ENCODE measurements at regions not wholly inside any gene's neighbourhood (a gene's known extent, or its start where the extent isn't known, plus 50 kb on each side); places are given as distances from the start of the nearest gene placed in this dataset.

DNA sequence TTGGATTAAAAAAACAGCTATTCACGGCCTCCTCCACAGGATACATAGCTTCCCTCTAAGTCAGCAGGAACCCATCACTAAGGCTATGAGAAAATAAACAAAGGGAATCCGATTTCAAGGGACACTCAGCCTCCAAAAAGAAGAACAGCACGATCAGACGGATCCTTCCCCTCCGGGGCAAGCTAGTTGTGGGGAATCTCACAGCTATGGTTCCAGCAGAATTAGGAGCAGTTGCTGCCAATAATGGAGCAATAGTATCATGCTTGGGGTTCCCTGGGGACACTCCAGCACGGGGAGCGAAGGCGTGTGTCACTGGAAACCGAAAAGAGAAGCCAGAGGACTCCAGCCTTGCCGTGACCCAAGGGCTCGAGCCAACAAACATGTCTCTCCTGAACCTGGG is 163.1 kb downstream of the TTC32 start:
- H3K27me3 ChIP-seq (ENCODE audit: control insufficient read depth in 3 of 3, insufficient read depth in 3 of 3, low read length in 3 of 3): no peaks in the 10 kb centered on the region
- H3K36me3 ChIP-seq (ENCODE audit: control insufficient read depth in 3 of 3, insufficient read depth in 2 of 3, low read depth in 1 of 3, low read length in 3 of 3): no peaks in the 10 kb centered on the region
- no peak overlapping the region for H3K4me3 ChIP-seq (ENCODE audit: low read depth in 1 of 3, low read length in 3 of 3)
- H3K9me3 ChIP-seq (ENCODE audit: control insufficient read depth in 2 of 2, insufficient read depth in 1 of 2, low read depth in 1 of 2, low read length in 1 of 2): no peaks in the 10 kb centered on the region
- no peaks in the 10 kb centered on the region for H3K4me1 ChIP-seq (ENCODE audit: control insufficient read depth in 3 of 3, insufficient read depth in 2 of 3, low read depth in 1 of 3, low read length in 2 of 3)
- no peak for FAIRE-seq
- peak overlapping the region in 1 of 3 donors; percentile 60 for H3K27ac ChIP-seq (ENCODE audit: low read depth in 1 of 3, low read length in 2 of 3)
- 58 to 70% (median 65%) methylated on average over 11 of the region's 11 CpGs for WGBS, 3 donors
- DNase-seq: no peak

DNA sequence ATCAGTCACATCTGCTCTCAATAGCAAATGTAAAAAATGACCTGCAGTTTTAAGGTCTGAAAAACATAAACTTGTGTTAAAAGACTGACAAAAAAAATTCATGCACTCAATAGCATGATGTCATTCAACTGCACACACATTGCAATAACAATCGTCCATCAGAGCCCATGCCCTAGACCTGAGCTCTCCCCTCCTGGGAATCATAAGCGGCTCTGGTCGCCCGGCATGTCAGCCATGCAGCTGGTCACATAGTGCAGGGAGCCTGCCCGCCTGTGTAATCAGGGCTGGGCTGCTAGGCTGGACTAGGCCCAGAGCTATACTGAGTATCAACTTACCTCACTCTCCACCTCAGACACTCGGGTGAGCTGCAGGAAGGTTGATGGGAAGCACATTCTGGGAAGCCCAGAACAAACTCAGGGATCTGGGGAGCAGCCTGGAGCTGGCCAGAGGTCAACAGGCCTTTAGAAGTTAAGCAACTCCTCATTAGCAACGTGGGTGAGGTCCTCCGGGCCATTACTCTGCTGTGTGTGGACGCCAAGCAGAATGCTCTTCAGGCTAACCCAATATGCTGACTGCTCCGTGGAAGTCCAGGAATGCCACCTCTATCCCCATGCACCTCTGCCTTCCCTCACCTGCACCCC is 165.5 kb downstream of the TTC32 start:
- no peaks in the 10 kb centered on the region for H3K4me1 ChIP-seq (ENCODE audit: control insufficient read depth in 3 of 3, insufficient read depth in 2 of 3, low read depth in 1 of 3, low read length in 2 of 3)
- H3K36me3 ChIP-seq (ENCODE audit: control insufficient read depth in 3 of 3, insufficient read depth in 2 of 3, low read depth in 1 of 3, low read length in 3 of 3): no peaks in the 10 kb centered on the region
- DNase-seq: no peak
- no peak overlapping the region for H3K27ac ChIP-seq (ENCODE audit: low read depth in 1 of 3, low read length in 2 of 3)
- H3K9me3 ChIP-seq (ENCODE audit: control insufficient read depth in 2 of 2, insufficient read depth in 1 of 2, low read depth in 1 of 2, low read length in 1 of 2): no peaks in the 10 kb centered on the region
- 68 to 76% (median 74%) methylated on average over 10 of the region's 10 CpGs for WGBS, 3 donors
- FAIRE-seq: no peak
- H3K27me3 ChIP-seq (ENCODE audit: control insufficient read depth in 3 of 3, insufficient read depth in 3 of 3, low read length in 3 of 3): no peaks in the 10 kb centered on the region
- H3K4me3 ChIP-seq (ENCODE audit: low read depth in 1 of 3, low read length in 3 of 3): no peak overlapping the region

DNA sequence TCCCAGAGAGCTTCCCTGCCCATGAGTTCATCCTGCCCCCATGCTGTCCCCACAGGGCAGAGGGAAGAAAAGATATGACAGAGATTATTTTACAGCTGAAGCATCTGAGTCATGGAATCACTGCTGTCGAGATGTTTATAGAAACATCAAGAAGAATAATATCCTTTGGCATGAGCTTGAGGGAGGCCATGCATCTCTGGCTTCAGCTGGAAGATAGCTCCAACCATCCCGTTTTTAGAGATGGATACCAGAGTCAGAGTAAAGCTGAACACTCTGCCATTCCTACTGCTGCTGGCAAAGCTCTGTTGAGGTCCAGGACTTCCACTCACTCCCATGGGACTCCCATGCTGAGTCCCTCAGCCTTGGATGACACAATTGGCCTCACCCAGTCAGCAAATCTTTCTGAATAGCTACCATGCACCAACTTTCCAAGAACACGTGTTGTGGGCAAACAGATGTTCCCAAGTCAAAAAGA is 167.8 kb downstream of the TTC32 start:
- H3K27me3 ChIP-seq (ENCODE audit: control insufficient read depth in 3 of 3, insufficient read depth in 3 of 3, low read length in 3 of 3): no peaks in the 10 kb centered on the region
- H3K9me3 ChIP-seq (ENCODE audit: control insufficient read depth in 2 of 2, insufficient read depth in 1 of 2, low read depth in 1 of 2, low read length in 1 of 2): no peaks in the 10 kb centered on the region
- no peak overlapping the region for H3K4me3 ChIP-seq (ENCODE audit: low read depth in 1 of 3, low read length in 3 of 3)
- H3K36me3 ChIP-seq (ENCODE audit: control insufficient read depth in 3 of 3, insufficient read depth in 2 of 3, low read depth in 1 of 3, low read length in 3 of 3): no peaks in the 10 kb centered on the region
- no peak for FAIRE-seq
- H3K27ac ChIP-seq (ENCODE audit: low read depth in 1 of 3, low read length in 2 of 3): no peak overlapping the region
- H3K4me1 ChIP-seq (ENCODE audit: control insufficient read depth in 3 of 3, insufficient read depth in 2 of 3, low read depth in 1 of 3, low read length in 2 of 3): no peaks in the 10 kb centered on the region
- WGBS, 3 donors: 36 to 58% (median 55%) methylated on average over 3 of the region's 3 CpGs
- DNase-seq: no peak

DNA sequence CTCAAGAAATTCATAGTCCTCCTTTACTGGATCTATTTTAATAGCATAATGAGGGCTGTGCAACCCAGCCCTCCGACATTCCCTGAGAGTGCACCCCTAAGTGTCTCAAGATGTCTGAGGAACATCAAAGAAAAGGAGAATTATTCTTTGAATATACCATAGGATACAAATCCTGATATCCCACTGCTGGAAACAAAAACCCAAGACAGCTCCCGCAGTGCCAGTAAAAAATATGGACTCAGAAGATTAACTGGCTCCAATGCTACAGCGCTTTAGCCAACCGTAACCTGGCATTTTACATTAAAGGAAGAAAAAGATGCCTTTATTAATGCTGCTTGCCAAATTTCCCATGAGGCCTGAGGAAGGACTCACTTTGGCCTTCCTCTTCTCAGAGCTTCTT is 168.4 kb downstream of the TTC32 start:
- no peak for DNase-seq
- Histone ChIP-seq H3K27ac (ENCODE audit: low read depth in 1 of 3, low read length in 2 of 3) (peak overlapping the region in 1 of 3 donors; percentile 4), H3K4me1 (ENCODE audit: control insufficient read depth in 3 of 3, insufficient read depth in 2 of 3, low read depth in 1 of 3, low read length in 2 of 3) (no peaks in the 10 kb centered on the region), H3K36me3 (ENCODE audit: control insufficient read depth in 3 of 3, insufficient read depth in 2 of 3, low read depth in 1 of 3, low read length in 3 of 3) (no peaks in the 10 kb centered on the region), H3K4me3 (ENCODE audit: low read depth in 1 of 3, low read length in 3 of 3) (no peak overlapping the region), H3K27me3 (ENCODE audit: control insufficient read depth in 3 of 3, insufficient read depth in 3 of 3, low read length in 3 of 3) (no peaks in the 10 kb centered on the region), H3K9me3 (ENCODE audit: control insufficient read depth in 2 of 2, insufficient read depth in 1 of 2, low read depth in 1 of 2, low read length in 1 of 2) (no peaks in the 10 kb centered on the region)
- WGBS, 3 donors: 94 to 96% (median 94%) methylated on average over 4 of the region's 4 CpGs
- FAIRE-seq: no peak

DNA sequence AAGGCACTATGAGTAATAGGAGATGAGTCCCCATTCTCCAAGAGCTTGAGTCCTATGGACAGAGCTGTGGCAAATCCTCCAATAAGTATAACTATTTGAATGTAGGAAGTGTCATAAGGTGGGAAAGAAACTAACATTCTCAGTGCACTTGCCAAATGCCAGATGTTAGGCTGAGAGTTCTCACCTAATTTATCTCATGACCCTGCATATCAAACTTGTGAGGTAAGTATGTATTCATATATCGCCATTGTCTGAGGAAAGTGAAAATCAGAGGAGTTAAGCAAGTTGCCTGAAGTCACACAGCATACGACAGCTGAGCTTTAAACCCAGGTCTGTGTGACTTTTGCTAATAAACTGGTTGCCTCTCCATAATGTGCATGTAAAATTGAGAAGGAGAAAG is 169.5 kb downstream of the TTC32 start:
- WGBS, 3 donors: 89 to 94% (median 94%) methylated on average over 2 of the region's 2 CpGs
- H3K36me3 ChIP-seq (ENCODE audit: control insufficient read depth in 3 of 3, insufficient read depth in 2 of 3, low read depth in 1 of 3, low read length in 3 of 3): no peaks in the 10 kb centered on the region
- DNase-seq (no peak), FAIRE-seq (no peak)
- no peaks in the 10 kb centered on the region for H3K4me1 ChIP-seq (ENCODE audit: control insufficient read depth in 3 of 3, insufficient read depth in 2 of 3, low read depth in 1 of 3, low read length in 2 of 3)
- H3K9me3 ChIP-seq (ENCODE audit: control insufficient read depth in 2 of 2, insufficient read depth in 1 of 2, low read depth in 1 of 2, low read length in 1 of 2): no peaks in the 10 kb centered on the region
- H3K27me3 ChIP-seq (ENCODE audit: control insufficient read depth in 3 of 3, insufficient read depth in 3 of 3, low read length in 3 of 3): no peaks in the 10 kb centered on the region
- no peak overlapping the region for H3K4me3 ChIP-seq (ENCODE audit: low read depth in 1 of 3, low read length in 3 of 3)
- no peak overlapping the region for H3K27ac ChIP-seq (ENCODE audit: low read depth in 1 of 3, low read length in 2 of 3)

DNA sequence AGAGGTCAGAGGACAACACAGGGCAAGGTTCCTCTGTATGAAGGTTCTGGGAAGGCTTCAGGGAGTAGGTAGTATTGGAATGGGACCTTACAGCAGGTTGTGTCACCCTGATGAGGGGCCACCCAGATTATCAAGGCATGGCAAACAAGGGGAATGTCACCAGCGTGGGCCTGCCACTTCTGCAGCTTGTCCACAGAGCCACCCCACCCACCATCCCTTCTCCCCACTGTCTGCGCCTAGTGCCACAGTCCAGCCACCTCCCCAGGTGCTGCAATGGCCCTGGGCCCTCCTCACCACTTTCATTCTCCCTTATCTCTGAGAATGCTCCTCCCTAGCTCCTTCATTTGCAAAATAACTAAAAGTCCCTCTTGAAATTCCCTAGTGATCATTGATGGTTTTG is 170.3 kb downstream of the TTC32 start:
- H3K4me1 ChIP-seq (ENCODE audit: control insufficient read depth in 3 of 3, insufficient read depth in 2 of 3, low read depth in 1 of 3, low read length in 2 of 3): no peaks in the 10 kb centered on the region
- no peaks in the 10 kb centered on the region for H3K9me3 ChIP-seq (ENCODE audit: control insufficient read depth in 2 of 2, insufficient read depth in 1 of 2, low read depth in 1 of 2, low read length in 1 of 2)
- H3K27me3 ChIP-seq (ENCODE audit: control insufficient read depth in 3 of 3, insufficient read depth in 3 of 3, low read length in 3 of 3): no peaks in the 10 kb centered on the region
- DNase-seq (no peak), FAIRE-seq (no peak)
- H3K36me3 ChIP-seq (ENCODE audit: control insufficient read depth in 3 of 3, insufficient read depth in 2 of 3, low read depth in 1 of 3, low read length in 3 of 3): no peaks in the 10 kb centered on the region
- H3K4me3 ChIP-seq (ENCODE audit: low read depth in 1 of 3, low read length in 3 of 3): no peak overlapping the region
- no peak overlapping the region for H3K27ac ChIP-seq (ENCODE audit: low read depth in 1 of 3, low read length in 2 of 3)
- 57 to 80% (median 69%) methylated on average over 2 of the region's 2 CpGs for WGBS, 3 donors

DNA sequence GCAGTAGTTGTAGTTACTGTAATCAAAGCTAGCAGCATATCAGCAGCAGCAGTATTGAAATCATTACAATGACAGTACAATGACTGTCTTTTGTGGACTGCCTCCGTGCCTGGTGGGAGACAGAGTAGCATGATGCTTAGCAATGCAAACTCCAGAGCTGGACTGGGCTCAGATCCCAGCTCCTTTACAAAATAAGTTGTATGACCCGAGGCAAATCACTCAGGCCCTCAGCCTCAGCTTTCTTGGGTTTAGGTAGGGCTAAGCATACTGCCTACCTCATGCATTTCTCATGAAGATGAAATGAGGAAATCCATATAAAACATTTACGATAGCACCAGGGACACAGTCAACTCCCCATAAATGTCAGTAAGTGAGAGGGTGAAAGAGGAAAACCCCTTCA is 170.7 kb downstream of the TTC32 start:
- DNase-seq (no peak), FAIRE-seq (no peak)
- Histone ChIP-seq H3K9me3 (ENCODE audit: control insufficient read depth in 2 of 2, insufficient read depth in 1 of 2, low read depth in 1 of 2, low read length in 1 of 2) (no peaks in the 10 kb centered on the region), H3K4me1 (ENCODE audit: control insufficient read depth in 3 of 3, insufficient read depth in 2 of 3, low read depth in 1 of 3, low read length in 2 of 3) (no peaks in the 10 kb centered on the region), H3K27me3 (ENCODE audit: control insufficient read depth in 3 of 3, insufficient read depth in 3 of 3, low read length in 3 of 3) (no peaks in the 10 kb centered on the region), H3K36me3 (ENCODE audit: control insufficient read depth in 3 of 3, insufficient read depth in 2 of 3, low read depth in 1 of 3, low read length in 3 of 3) (no peaks in the 10 kb centered on the region), H3K4me3 (ENCODE audit: low read depth in 1 of 3, low read length in 3 of 3) (no peak overlapping the region), H3K27ac (ENCODE audit: low read depth in 1 of 3, low read length in 2 of 3) (no peak overlapping the region)
- WGBS, 3 donors: 54 to 70% (median 64%) methylated on average over 3 of the region's 3 CpGs

DNA sequence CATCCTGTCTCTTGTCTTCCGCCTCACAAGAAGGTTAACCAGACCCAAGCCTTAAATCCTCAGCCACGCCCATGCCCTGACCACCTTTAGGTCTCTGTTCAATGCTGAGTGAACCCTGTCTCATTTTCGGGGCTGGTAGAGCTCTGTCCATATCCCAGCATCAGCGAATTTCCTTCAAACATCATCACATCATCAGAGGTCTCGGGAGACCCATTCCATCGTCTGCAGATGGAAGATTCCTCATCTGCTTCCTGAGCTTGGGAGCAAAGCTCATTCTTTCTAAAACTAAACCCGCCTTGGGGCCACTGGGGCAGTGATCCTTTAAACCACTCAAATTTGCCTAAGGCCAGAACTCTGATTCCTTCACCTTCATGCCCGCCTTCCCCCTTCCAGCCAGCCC is 173.7 kb downstream of the TTC32 start:
- no peak for DNase-seq
- no peaks in the 10 kb centered on the region for H3K4me1 ChIP-seq (ENCODE audit: control insufficient read depth in 3 of 3, insufficient read depth in 2 of 3, low read depth in 1 of 3, low read length in 2 of 3)
- no peaks in the 10 kb centered on the region for H3K9me3 ChIP-seq (ENCODE audit: control insufficient read depth in 2 of 2, insufficient read depth in 1 of 2, low read depth in 1 of 2, low read length in 1 of 2)
- no peak overlapping the region for H3K4me3 ChIP-seq (ENCODE audit: low read depth in 1 of 3, low read length in 3 of 3)
- H3K27me3 ChIP-seq (ENCODE audit: control insufficient read depth in 3 of 3, insufficient read depth in 3 of 3, low read length in 3 of 3): no peaks in the 10 kb centered on the region
- H3K36me3 ChIP-seq (ENCODE audit: control insufficient read depth in 3 of 3, insufficient read depth in 2 of 3, low read depth in 1 of 3, low read length in 3 of 3): no peaks in the 10 kb centered on the region
- H3K27ac ChIP-seq (ENCODE audit: low read depth in 1 of 3, low read length in 2 of 3): no peak overlapping the region
- no peak for FAIRE-seq
- 75 to 84% (median 79%) methylated on average over 8 of the region's 8 CpGs for WGBS, 3 donors

DNA sequence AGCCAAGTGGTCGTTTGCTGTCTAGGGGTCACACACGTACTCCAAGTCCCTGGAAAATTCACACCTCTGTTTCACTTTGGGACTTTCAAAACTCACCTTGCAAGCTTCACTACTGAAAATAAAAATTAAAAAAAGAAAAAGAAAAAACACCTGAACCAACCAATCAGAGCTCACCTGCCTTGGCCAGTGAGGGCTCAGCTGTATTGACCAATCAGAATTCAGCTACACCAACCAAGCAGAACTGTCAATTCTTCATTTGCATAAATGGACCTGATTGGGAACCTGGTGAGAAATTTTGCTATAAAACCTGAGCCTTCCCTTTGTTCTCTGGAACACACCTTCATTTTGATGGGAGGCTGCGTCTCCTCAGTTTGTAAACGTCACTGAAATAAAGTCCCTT is 176.4 kb downstream of the TTC32 start:
- Histone ChIP-seq H3K27me3 (ENCODE audit: control insufficient read depth in 3 of 3, insufficient read depth in 3 of 3, low read length in 3 of 3) (no peaks in the 10 kb centered on the region), H3K4me3 (ENCODE audit: low read depth in 1 of 3, low read length in 3 of 3) (no peak overlapping the region), H3K9me3 (ENCODE audit: control insufficient read depth in 2 of 2, insufficient read depth in 1 of 2, low read depth in 1 of 2, low read length in 1 of 2) (peaks cover 0 to 4% of the 10 kb centered on the region in 2 donors), H3K27ac (ENCODE audit: low read depth in 1 of 3, low read length in 2 of 3) (no peak overlapping the region), H3K4me1 (ENCODE audit: control insufficient read depth in 3 of 3, insufficient read depth in 2 of 3, low read depth in 1 of 3, low read length in 2 of 3) (no peaks in the 10 kb centered on the region), H3K36me3 (ENCODE audit: control insufficient read depth in 3 of 3, insufficient read depth in 2 of 3, low read depth in 1 of 3, low read length in 3 of 3) (no peaks in the 10 kb centered on the region)
- WGBS, 3 donors: 64 to 86% (median 66%) methylated on average over 4 of the region's 4 CpGs
- FAIRE-seq (no peak), DNase-seq (no peak)
